Parathyroid adenoma (tissue), 2 donors: ENCODE measurements at regions not wholly inside any gene's neighbourhood (a gene's known extent, or its start where the extent isn't known, plus 50 kb on each side); places are given as distances from the start of the nearest gene placed in this dataset.
"Not testable (repeated sequence)": the region's sequence is repeated elsewhere in the genome, so short reads cannot be mapped to it uniquely, and the experiment has no call there.

Experiments
- H2AFZ ChIP-seq: fragments of 300-600 bp; sonication (generic); one replicate; pipeline ENCODE4 v1.7.0; 2017; ENCODE audit warnings: antibody characterized with exemption, mild to moderate bottlenecking
- H3K27ac ChIP-seq: fragments of 300-600 bp; sonication (generic); one replicate; pipeline ENCODE4 v1.7.0; 2017
- H3K27me3 ChIP-seq: fragments of 300-600 bp; sonication (generic); one replicate; pipeline ENCODE4 v1.7.0; 2017; ENCODE audit warnings: low read length; ENCODE audit not compliant: control insufficient read depth, insufficient read depth
- H3K36me3 ChIP-seq: fragments of 300-600 bp; sonication (generic); one replicate; pipeline ENCODE4 v1.7.0; 2017; ENCODE audit warnings: low read length; ENCODE audit not compliant: control insufficient read depth, insufficient read depth
- H3K4me1 ChIP-seq: fragments of 300-600 bp; sonication (generic); one replicate; pipeline ENCODE4 v1.7.0; 2017; ENCODE audit warnings: control low read depth
- H3K4me2 ChIP-seq: fragments of 300-600 bp; sonication (generic); one replicate; pipeline ENCODE4 v1.7.0; 2017; ENCODE audit warnings: low read length
- H3K4me3 ChIP-seq: fragments of 300-600 bp; sonication (generic); one replicate; pipeline ENCODE4 v1.7.0; 2017; ENCODE audit warnings: low read depth, low read length
- H3K79me2 ChIP-seq: fragments of 300-600 bp; sonication (generic); one replicate; pipeline ENCODE4 v1.7.0; 2017; ENCODE audit warnings: control low read depth
- H3K9ac ChIP-seq: fragments of 300-600 bp; sonication (generic); one replicate; pipeline ENCODE4 v1.7.0; 2017; ENCODE audit warnings: mild to moderate bottlenecking
- H3K9me3 ChIP-seq: fragments of 300-600 bp; sonication (generic); one replicate; pipeline ENCODE4 v1.7.0; 2017; ENCODE audit warnings: low read length; ENCODE audit not compliant: control insufficient read depth
- TF ChIP-seq, protein P1 (sequence below): fragments of 300-600 bp; sonication (generic); IDR thresholded peaks from one replicate; pipeline ENCODE4 v1.7.0; 2017; ENCODE audit warnings: antibody characterized with exemption, mild to moderate bottlenecking
- donor health status: primary hyperparathyroidism.

DNA sequence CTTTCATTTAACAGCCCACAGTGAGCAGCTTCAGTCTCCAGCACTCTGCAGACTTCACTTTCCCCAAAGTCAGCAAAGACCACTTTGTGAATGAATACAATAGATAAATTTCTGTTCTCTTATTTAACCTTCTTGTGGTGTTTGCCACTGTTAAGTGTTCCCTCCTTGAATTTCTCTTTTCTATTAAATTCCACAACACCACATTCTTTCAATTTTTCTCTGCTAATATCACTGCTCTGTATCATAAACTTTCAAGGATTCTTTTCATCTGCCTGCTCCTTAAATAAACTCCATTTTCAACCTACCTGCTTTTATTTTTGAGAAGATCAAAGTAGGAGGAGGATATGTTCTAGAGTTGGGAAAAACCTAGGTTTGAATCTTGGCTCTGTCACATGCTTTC lies 739.5 kb upstream of the GRAMD2B start:
- Histone ChIP-seq H3K4me2 (no peak overlapping the region), H3K27me3 (no peaks in the 10 kb centered on the region), H3K27ac (no peak overlapping the region), H2AFZ (no peak overlapping the region), H3K36me3 (no peaks in the 10 kb centered on the region), H3K9ac (no peak overlapping the region), H3K4me3 (no peak overlapping the region), H3K4me1 (no peaks in the 10 kb centered on the region), H3K79me2 (no peaks in the 10 kb centered on the region), H3K9me3 (no peaks in the 10 kb centered on the region)
- TF ChIP-seq, protein P1, sequence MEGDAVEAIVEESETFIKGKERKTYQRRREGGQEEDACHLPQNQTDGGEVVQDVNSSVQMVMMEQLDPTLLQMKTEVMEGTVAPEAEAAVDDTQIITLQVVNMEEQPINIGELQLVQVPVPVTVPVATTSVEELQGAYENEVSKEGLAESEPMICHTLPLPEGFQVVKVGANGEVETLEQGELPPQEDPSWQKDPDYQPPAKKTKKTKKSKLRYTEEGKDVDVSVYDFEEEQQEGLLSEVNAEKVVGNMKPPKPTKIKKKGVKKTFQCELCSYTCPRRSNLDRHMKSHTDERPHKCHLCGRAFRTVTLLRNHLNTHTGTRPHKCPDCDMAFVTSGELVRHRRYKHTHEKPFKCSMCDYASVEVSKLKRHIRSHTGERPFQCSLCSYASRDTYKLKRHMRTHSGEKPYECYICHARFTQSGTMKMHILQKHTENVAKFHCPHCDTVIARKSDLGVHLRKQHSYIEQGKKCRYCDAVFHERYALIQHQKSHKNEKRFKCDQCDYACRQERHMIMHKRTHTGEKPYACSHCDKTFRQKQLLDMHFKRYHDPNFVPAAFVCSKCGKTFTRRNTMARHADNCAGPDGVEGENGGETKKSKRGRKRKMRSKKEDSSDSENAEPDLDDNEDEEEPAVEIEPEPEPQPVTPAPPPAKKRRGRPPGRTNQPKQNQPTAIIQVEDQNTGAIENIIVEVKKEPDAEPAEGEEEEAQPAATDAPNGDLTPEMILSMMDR = no peak

- Histone ChIP-seq H3K9me3 (no peaks in the 10 kb centered on the region), H3K27ac (no peak overlapping the region), H3K4me2 (no peak overlapping the region), H3K27me3 (no peaks in the 10 kb centered on the region), H3K36me3 (no peaks in the 10 kb centered on the region), H3K4me3 (no peak overlapping the region), H3K4me1 (no peaks in the 10 kb centered on the region), H2AFZ (no peak overlapping the region), H3K9ac (no peak overlapping the region), H3K79me2 (no peaks in the 10 kb centered on the region)
- TF ChIP-seq, protein P1 = no peak
Observed at GRCh38 chr5:125685771-125686170, 737.4 kb upstream of the GRAMD2B start.

DNA sequence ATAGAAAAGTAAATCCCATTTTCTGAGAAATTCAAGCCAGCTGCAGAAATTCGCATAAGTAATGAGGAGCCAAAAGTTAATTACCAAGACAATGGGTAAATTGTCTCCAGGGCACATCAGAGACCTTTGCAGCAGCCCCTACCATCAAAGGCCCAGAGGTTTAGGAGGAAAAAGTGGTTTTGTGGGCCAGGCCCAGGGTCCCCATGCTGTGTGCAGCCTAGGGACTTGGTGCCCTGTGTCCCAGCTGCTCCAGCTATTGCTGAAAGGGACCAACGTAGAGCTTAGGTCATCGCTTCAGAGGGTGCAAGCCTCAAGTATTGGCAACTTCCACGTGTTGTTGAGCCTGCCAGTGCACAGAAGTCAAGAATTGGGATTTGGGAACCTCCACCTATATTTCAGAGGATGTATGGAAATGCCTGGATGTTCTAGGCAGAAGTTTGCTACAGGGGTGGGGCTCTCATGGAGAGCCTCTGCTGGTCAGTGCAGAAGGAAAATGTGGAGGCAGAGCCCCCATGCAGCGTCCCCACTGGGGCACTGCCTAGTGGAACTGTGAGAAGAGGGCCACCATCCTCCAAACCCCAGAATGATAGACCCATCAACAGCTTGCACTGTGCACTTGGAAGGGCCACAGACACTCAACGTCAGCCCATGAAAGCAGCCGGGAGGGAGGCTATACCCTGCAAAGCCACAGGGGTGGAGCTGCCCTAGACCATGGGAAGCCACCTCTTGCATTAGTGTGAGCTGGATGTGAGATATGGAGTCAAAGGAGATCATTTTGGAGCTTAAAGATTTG lies 731.3 kb upstream of the GRAMD2B start:
- not testable (repeated sequence) for H3K9me3 ChIP-seq, H3K9ac ChIP-seq, H2AFZ ChIP-seq, H3K27ac ChIP-seq, H3K4me3 ChIP-seq, H3K36me3 ChIP-seq, H3K4me2 ChIP-seq, H3K79me2 ChIP-seq, H3K4me1 ChIP-seq, H3K27me3 ChIP-seq

DNA sequence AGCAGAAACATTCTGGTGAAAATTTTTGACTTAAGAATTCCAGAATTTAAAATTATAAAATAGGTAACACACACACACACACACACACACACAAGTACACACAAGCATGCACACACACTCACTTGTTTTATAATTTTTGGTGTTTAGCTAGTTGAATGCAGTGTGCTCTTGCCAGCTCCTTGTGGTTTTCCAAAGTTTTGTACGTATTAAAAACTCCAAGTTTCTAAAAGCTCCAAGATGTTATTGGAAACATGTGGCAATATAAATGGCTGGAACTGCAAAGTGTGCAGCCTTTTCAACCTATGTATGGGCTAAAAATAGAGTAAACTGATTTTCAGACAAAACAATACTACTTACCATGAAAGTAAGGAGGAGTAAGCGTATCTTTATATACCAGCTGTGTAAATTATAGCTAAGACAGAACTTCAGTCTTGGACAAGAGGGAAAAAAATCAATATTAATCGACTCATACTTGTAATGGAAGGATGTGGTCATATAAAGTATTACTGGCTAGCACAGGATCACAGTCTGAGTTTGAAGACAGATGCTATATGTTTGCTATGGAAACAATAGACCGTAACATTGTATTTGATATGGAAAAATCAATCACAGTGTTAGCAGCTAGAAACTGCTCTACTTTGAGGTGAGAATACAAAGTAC lies 727.1 kb upstream of the GRAMD2B start:
- Histone ChIP-seq H3K4me1 (no peaks in the 10 kb centered on the region), H3K79me2 (no peaks in the 10 kb centered on the region), H3K9ac (no peak overlapping the region), H2AFZ (no peak overlapping the region), H3K9me3 (no peaks in the 10 kb centered on the region), H3K27me3 (no peaks in the 10 kb centered on the region), H3K4me3 (no peak overlapping the region), H3K36me3 (no peaks in the 10 kb centered on the region), H3K4me2 (no peak overlapping the region), H3K27ac (no peak overlapping the region)
- TF ChIP-seq, protein P1 = no peak

- Histone ChIP-seq H3K27ac (no peak overlapping the region), H3K4me3 (no peak overlapping the region), H2AFZ (no peak overlapping the region), H3K27me3 (no peaks in the 10 kb centered on the region), H3K9ac (no peak overlapping the region), H3K79me2 (no peaks in the 10 kb centered on the region), H3K9me3 (no peaks in the 10 kb centered on the region), H3K4me1 (no peaks in the 10 kb centered on the region), H3K4me2 (no peak overlapping the region), H3K36me3 (no peaks in the 10 kb centered on the region)
- TF ChIP-seq, protein P1 = no peak
Observed at GRCh38 chr5:125696762-125697161, 726.4 kb upstream of the GRAMD2B start.
